KMS-11 (cell line): ENCODE measurements at regions not wholly inside any gene's neighbourhood (a gene's known extent, or its start where the extent isn't known, plus 50 kb on each side); places are given as distances from the start of the nearest gene placed in this dataset.

Experiments used
- H2AFZ ChIP-seq: fragments of 200-600 bp; sonication (generic); 2 replicates; pipeline ENCODE4 v1.6.1; 2016; ENCODE audit warnings: antibody characterized with exemption, mixed run types, low read depth
- H3K27ac ChIP-seq: fragments of 200-600 bp; sonication (generic); 2 replicates; pipeline ENCODE4 v1.6.1; 2016; ENCODE audit warnings: mild to moderate bottlenecking, mixed run types
- H3K27me3 ChIP-seq: fragments of 200-600 bp; sonication (generic); 2 replicates; pipeline ENCODE4 v1.6.1; 2017; ENCODE audit warnings: mild to moderate bottlenecking, low read depth, mixed run types, moderate library complexity; ENCODE audit not compliant: insufficient read depth
- H3K36me3 ChIP-seq: fragments of 200-600 bp; sonication (generic); 2 replicates; pipeline ENCODE4 v1.6.1; 2017; ENCODE audit warnings: mild to moderate bottlenecking, mixed run types; ENCODE audit not compliant: insufficient read depth
- H3K4me1 ChIP-seq: fragments of 200-600 bp; sonication (generic); 2 replicates; pipeline ENCODE4 v1.6.1; 2016; ENCODE audit warnings: mild to moderate bottlenecking, low read depth, mixed run types; ENCODE audit not compliant: poor library complexity, severe bottlenecking
- H3K4me2 ChIP-seq: fragments of 200-600 bp; sonication (generic); 2 replicates; pipeline ENCODE4 v1.7.0; 2016; ENCODE audit warnings: mild to moderate bottlenecking, mixed run types
- H3K4me3 ChIP-seq: fragments of 200-600 bp; sonication (generic); IDR thresholded peaks from 2 replicates; pipeline ENCODE4 v1.6.1; 2017; ENCODE audit warnings: low read depth, low read length, mixed read lengths; ENCODE audit not compliant: insufficient read depth
- H3K79me2 ChIP-seq: fragments of 200-600 bp; sonication (generic); 2 replicates; pipeline ENCODE4 v1.6.1; 2016; ENCODE audit warnings: low read depth, mixed run types; ENCODE audit not compliant: insufficient read depth
- H3K9ac ChIP-seq: fragments of 200-600 bp; sonication (generic); 2 replicates; pipeline ENCODE4 v1.6.1; 2016; ENCODE audit warnings: mild to moderate bottlenecking, mixed run types
- H4K20me1 ChIP-seq: fragments of 200-600 bp; sonication (generic); 2 replicates; pipeline ENCODE4 v1.6.1; 2016; ENCODE audit warnings: mild to moderate bottlenecking, mixed run types; ENCODE audit not compliant: insufficient read depth
- TF ChIP-seq, protein P1 (sequence below): fragments of 200-600 bp; sonication (generic); conservative IDR thresholded peaks from 2 replicates; pipeline ENCODE4 v1.6.1; 2017; ENCODE audit warnings: low read depth, mild to moderate bottlenecking, antibody characterized with exemption, low read length, moderate library complexity, mixed read lengths

DNA sequence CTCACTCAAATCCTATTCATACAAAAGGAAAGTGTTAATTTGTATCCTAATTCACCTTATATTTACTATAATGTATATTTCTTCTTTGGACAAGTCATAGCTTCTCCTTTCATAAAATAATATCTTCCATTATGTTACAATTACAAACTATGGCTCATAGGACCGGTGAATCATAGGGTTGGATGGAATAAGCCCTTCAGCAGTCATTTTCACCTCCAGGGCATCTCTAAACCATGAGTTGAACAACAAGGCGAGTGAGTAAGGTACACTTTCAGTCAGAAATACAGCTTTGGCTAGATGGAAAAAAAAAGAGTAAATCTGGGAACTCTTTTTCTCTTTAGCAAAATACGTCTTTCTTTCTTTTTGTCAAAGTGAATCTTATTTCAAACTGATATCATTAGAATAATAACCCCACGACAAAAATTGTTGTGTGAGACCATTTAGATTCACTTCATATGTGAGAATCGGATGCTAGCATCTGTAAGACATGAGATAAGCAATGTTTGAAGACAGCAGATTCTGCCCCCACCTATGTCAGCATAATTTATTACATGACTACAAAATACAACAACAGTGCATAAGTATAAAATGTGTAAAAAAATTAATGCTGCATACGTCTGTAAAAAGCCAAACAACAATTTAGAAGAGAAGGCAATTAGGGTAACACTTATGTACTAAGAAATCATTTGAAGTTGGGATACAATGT, 184.4 kb upstream of the SLC38A2 start:
- peak overlapping the region; percentile 63 for H3K27ac ChIP-seq

DNA sequence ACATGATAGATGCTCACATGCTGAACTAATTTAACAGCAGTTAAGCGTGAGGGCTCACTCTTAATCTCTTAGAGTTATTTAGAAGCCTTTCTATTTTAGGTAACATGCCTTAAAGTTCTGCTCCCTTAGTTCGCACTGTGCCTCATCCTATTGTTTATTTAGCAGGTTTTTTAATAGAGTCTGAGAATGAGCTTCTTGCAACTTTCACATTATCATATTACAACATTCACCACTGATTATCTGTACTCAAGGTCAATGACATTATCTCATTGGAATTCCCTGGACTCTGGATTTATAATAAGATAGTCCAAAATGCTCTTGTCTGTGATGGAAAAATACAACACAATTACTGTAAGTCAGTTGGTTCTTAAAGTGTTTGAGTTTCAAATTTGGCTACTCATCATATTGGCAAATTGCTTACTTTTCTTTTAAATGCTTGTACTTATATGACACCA, 183.6 kb upstream of the SLC38A2 start:
- peak overlapping the region; percentile 74 for H3K4me2 ChIP-seq
- H3K9ac ChIP-seq: peak overlapping the region; percentile 37; the same call in 1 of the 2 replicates
- TF ChIP-seq, protein P1, sequence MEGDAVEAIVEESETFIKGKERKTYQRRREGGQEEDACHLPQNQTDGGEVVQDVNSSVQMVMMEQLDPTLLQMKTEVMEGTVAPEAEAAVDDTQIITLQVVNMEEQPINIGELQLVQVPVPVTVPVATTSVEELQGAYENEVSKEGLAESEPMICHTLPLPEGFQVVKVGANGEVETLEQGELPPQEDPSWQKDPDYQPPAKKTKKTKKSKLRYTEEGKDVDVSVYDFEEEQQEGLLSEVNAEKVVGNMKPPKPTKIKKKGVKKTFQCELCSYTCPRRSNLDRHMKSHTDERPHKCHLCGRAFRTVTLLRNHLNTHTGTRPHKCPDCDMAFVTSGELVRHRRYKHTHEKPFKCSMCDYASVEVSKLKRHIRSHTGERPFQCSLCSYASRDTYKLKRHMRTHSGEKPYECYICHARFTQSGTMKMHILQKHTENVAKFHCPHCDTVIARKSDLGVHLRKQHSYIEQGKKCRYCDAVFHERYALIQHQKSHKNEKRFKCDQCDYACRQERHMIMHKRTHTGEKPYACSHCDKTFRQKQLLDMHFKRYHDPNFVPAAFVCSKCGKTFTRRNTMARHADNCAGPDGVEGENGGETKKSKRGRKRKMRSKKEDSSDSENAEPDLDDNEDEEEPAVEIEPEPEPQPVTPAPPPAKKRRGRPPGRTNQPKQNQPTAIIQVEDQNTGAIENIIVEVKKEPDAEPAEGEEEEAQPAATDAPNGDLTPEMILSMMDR: no peak
- H3K4me3 ChIP-seq: no peak overlapping the region
- peak overlapping the region; percentile 63 for H3K27ac ChIP-seq
- no peaks in the 10 kb centered on the region for H3K36me3 ChIP-seq
- H3K79me2 ChIP-seq: no peaks in the 10 kb centered on the region
- H3K27me3 ChIP-seq: no peaks in the 10 kb centered on the region
- H2AFZ ChIP-seq: peak overlapping the region; percentile 19; the same call in 1 of the 2 replicates
- peaks cover 100% of the 10 kb centered on the region for H3K4me1 ChIP-seq
- H4K20me1 ChIP-seq: no peaks in the 10 kb centered on the region

More for the DNA sequence above, 184.4 kb upstream of the SLC38A2 start:
- Histone ChIP-seq H3K36me3 (no peaks in the 10 kb centered on the region), H3K4me2 (peak overlapping the region; percentile 74), H4K20me1 (no peaks in the 10 kb centered on the region), H3K79me2 (no peaks in the 10 kb centered on the region), H3K27me3 (no peaks in the 10 kb centered on the region), H3K4me3 (no peak overlapping the region), H3K9ac (no peak overlapping the region), H2AFZ (no peak overlapping the region), H3K4me1 (peaks cover 100% of the 10 kb centered on the region)
- TF ChIP-seq, protein P1: no peak

DNA sequence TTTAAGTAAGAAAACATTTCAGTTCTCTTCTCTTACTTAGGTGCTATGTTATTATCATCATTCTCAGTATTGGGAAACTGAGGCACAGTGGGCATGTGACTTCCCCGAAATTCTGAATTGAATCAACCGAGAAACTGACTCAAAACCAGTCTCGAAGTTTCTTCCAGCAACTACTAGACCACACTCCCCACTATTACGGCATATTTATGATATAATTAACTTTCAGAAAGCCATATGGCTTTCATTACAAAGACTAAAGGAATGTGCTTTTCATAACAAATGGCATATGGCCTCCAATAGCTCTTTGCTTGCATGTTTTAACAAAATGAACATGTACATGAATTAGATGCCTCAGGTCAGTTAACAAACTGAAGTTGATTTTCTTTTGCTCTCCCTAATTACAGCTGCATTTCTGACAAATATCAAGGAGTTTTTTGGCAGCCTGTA, 182.9 kb upstream of the SLC38A2 start:
- H2AFZ ChIP-seq: peak overlapping the region; percentile 19; the same call in 1 of the 2 replicates
- peaks cover 100% of the 10 kb centered on the region for H3K4me1 ChIP-seq
- no peak overlapping the region for H3K4me3 ChIP-seq
- peak overlapping the region; percentile 63 for H3K27ac ChIP-seq
- TF ChIP-seq, protein P1: no peak
- H3K27me3 ChIP-seq: no peaks in the 10 kb centered on the region
- peak overlapping the region; percentile 74 for H3K4me2 ChIP-seq
- H3K79me2 ChIP-seq: no peaks in the 10 kb centered on the region
- no peaks in the 10 kb centered on the region for H4K20me1 ChIP-seq
- H3K36me3 ChIP-seq: no peaks in the 10 kb centered on the region
- H3K9ac ChIP-seq: peak overlapping the region; percentile 37; the same call in 1 of the 2 replicates

DNA sequence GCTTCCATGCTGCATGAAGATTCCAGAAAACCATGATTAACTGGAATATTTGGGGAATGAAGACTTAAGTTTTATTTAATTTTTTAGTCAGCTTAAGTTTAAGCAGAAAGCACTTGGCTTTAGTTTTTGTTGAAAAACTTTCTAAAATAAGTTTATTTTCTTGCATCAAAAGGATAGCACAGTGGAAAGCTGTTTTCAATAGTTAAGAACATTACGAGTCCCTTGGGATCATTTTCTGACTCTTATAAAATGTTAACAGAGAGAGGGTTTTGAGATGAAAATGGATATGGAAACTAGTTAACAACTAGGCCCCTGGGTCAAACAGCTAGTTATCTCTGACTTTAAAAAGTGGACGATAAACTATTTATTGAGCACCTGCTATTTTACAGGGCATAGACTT, 181.9 kb upstream of the SLC38A2 start:
- Histone ChIP-seq H3K9ac (no peak overlapping the region), H3K27me3 (no peaks in the 10 kb centered on the region), H3K27ac (peak overlapping the region; percentile 63; the same call in 1 of the 2 replicates), H3K4me1 (peaks cover 100% of the 10 kb centered on the region), H2AFZ (no peak overlapping the region), H3K4me2 (peak overlapping the region; percentile 74; the same call in 1 of the 2 replicates), H4K20me1 (no peaks in the 10 kb centered on the region), H3K36me3 (no peaks in the 10 kb centered on the region), H3K79me2 (no peaks in the 10 kb centered on the region), H3K4me3 (no peak overlapping the region)
- TF ChIP-seq, protein P1: no peak
